ENCODE measurements at regions not wholly inside any gene's neighbourhood (a gene's known extent, or its start where the extent isn't known, plus 50 kb on each side); places are given as distances from the start of the nearest gene placed in this dataset.

- no peak overlapping the region for H3K27ac ChIP-seq (ENCODE audit: low read depth, low read length, poor library complexity, severe bottlenecking)
- H3K36me3 ChIP-seq (ENCODE audit: insufficient read depth, low read length, poor library complexity, severe bottlenecking), result no peaks in the 10 kb centered on the region
- H3K4me1 ChIP-seq (ENCODE audit: insufficient read depth, low read length, poor library complexity, severe bottlenecking), result no peaks in the 10 kb centered on the region
- no peak overlapping the region for H3K4me3 ChIP-seq (ENCODE audit: low read depth, low read length, poor library complexity, severe bottlenecking)
- DNase-seq (ENCODE audit: low spot score), result no peak
- BruUV-seq (replicated peaks), result no TSS peak
- TF ChIP-seq CTCF (conservative IDR thresholded peaks at IDR 0.05; ENCODE audit: low read depth, low read length), result no peak
- TF ChIP-seq EZH2 (IDR thresholded peaks at IDR 0.05; ENCODE audit: borderline replicate concordance, low read depth, low read length, poor library complexity, severe bottlenecking), result no peak
- CTCF ChIA-PET, result no interaction called here
- H3K9me3 ChIP-seq (ENCODE audit: low read depth, low read length, poor library complexity, severe bottlenecking), result no peaks in the 10 kb centered on the region
- POLR2A ChIA-PET (ENCODE audit: low non-redundant PET), result no interaction called here
- no peaks in the 10 kb centered on the region for H3K27me3 ChIP-seq (replicated peaks; ENCODE audit: insufficient read depth, low read depth, low read length, poor library complexity)
- intact Hi-C loops (cut with micrococcal nuclease; ENCODE audit: unreplicated experiment), result no loop called here
Observed at GRCh38 chr3:23127196-23127595, 75.9 kb upstream of the UBE2E2 start.

- Histone ChIP-seq H3K9me3 (ENCODE audit: low read depth, low read length, poor library complexity, severe bottlenecking) (no peaks in the 10 kb centered on the region), H3K4me1 (ENCODE audit: insufficient read depth, low read length, poor library complexity, severe bottlenecking) (no peaks in the 10 kb centered on the region), H3K27me3 (replicated peaks; ENCODE audit: insufficient read depth, low read depth, low read length, poor library complexity) (no peaks in the 10 kb centered on the region), H3K27ac (ENCODE audit: low read depth, low read length, poor library complexity, severe bottlenecking) (no peak overlapping the region), H3K36me3 (ENCODE audit: insufficient read depth, low read length, poor library complexity, severe bottlenecking) (no peaks in the 10 kb centered on the region), H3K4me3 (ENCODE audit: low read depth, low read length, poor library complexity, severe bottlenecking) (no peak overlapping the region)
- DNase-seq (ENCODE audit: low spot score), result no peak
- intact Hi-C loops (cut with micrococcal nuclease; ENCODE audit: unreplicated experiment), result no loop called here
- no TSS peak for BruUV-seq (replicated peaks)
- CTCF ChIA-PET, result no interaction called here
- no peak for TF ChIP-seq CTCF (conservative IDR thresholded peaks at IDR 0.05; ENCODE audit: low read depth, low read length)
- TF ChIP-seq EZH2 (IDR thresholded peaks at IDR 0.05; ENCODE audit: borderline replicate concordance, low read depth, low read length, poor library complexity, severe bottlenecking), result no peak
- POLR2A ChIA-PET (ENCODE audit: low non-redundant PET), result no interaction called here
Observed at GRCh38 chr3:23128655-23129054, 74.5 kb upstream of the UBE2E2 start.

- BruUV-seq (replicated peaks), result no TSS peak
- DNase-seq (ENCODE audit: low spot score), result no peak
- TF ChIP-seq CTCF (conservative IDR thresholded peaks at IDR 0.05; ENCODE audit: low read depth, low read length) (no peak), EZH2 (IDR thresholded peaks at IDR 0.05; ENCODE audit: borderline replicate concordance, low read depth, low read length, poor library complexity, severe bottlenecking) (no peak)
- H3K4me3 ChIP-seq (ENCODE audit: low read depth, low read length, poor library complexity, severe bottlenecking), result no peak overlapping the region
- no peaks in the 10 kb centered on the region for H3K36me3 ChIP-seq (ENCODE audit: insufficient read depth, low read length, poor library complexity, severe bottlenecking)
- ChIA-PET POLR2A (ENCODE audit: low non-redundant PET) (no interaction called here), CTCF (no interaction called here)
- H3K27me3 ChIP-seq (replicated peaks; ENCODE audit: insufficient read depth, low read depth, low read length, poor library complexity), result no peaks in the 10 kb centered on the region
- no peaks in the 10 kb centered on the region for H3K9me3 ChIP-seq (ENCODE audit: low read depth, low read length, poor library complexity, severe bottlenecking)
- intact Hi-C loops (cut with micrococcal nuclease; ENCODE audit: unreplicated experiment), result no loop called here
- H3K27ac ChIP-seq (ENCODE audit: low read depth, low read length, poor library complexity, severe bottlenecking), result no peak overlapping the region
- H3K4me1 ChIP-seq (ENCODE audit: insufficient read depth, low read length, poor library complexity, severe bottlenecking), result no peaks in the 10 kb centered on the region
Observed at GRCh38 chr3:23129117-23129516, 74.0 kb upstream of the UBE2E2 start.
